Kidney (tissue), 13 donors: ENCODE measurements at regions not wholly inside any gene's neighbourhood (a gene's known extent, or its start where the extent isn't known, plus 50 kb on each side); places are given as distances from the start of the nearest gene placed in this dataset.

ENCODE experiments used
- DNase-seq, 5 donors: peaks; one replicate each; pipeline ENCODE4 v3.0.0-alpha.2; 2013 to 2020
- FAIRE-seq: peaks from 2 replicates; lab custom pipeline; 2012; peaks lifted over from hg19 to GRCh38; lab: Jason Lieb, UNC
- H3K27ac ChIP-seq, 2 donors: one replicate each; pipeline ENCODE4 v1.7.0; 2013; ENCODE audit warnings: low read depth in 2 of 2, low read length in 2 of 2, inconsistent platforms in 1 of 2
- H3K27me3 ChIP-seq: one replicate; pipeline ENCODE4 v1.7.1; 2013; ENCODE audit warnings: low read length, inconsistent platforms; ENCODE audit not compliant: control insufficient read depth, insufficient read depth
- H3K36me3 ChIP-seq, 3 donors: one replicate each; pipeline versions ENCODE4 v1.7.0 to v1.7.1; 2013; ENCODE audit warnings: low read length in 3 of 3, control low read depth in 1 of 3, inconsistent platforms in 1 of 3; ENCODE audit not compliant: insufficient read depth in 3 of 3, control insufficient read depth in 2 of 3
- H3K4me1 ChIP-seq, 3 donors: one replicate each; pipeline versions ENCODE4 v1.7.0 to v1.7.1; 2013; ENCODE audit warnings: low read length in 3 of 3, inconsistent platforms in 1 of 3, low read depth in 1 of 3; ENCODE audit not compliant: control insufficient read depth in 2 of 3, insufficient read depth in 2 of 3
- H3K4me3 ChIP-seq, 3 donors: one replicate each; pipeline versions ENCODE4 v1.7.0 to v1.8.1; 2013; ENCODE audit warnings: low read length in 3 of 3, control low read depth in 1 of 3, inconsistent platforms in 1 of 3
- H3K9ac ChIP-seq, 3 donors: one replicate each; pipeline versions ENCODE4 v1.7.0 to v1.7.1; 2013; ENCODE audit warnings: low read length in 3 of 3, control low read depth in 1 of 3, inconsistent platforms in 1 of 3
- H3K9me3 ChIP-seq, 3 donors: one replicate each; pipeline versions ENCODE4 v1.7.0 to v1.7.1; 2013; ENCODE audit warnings: low read length in 3 of 3, control low read depth in 1 of 3, inconsistent platforms in 1 of 3; ENCODE audit not compliant: control insufficient read depth in 2 of 3, insufficient read depth in 1 of 3
- CTCF ChIP-seq: IDR thresholded peaks from 3 replicates; pipeline ENCODE4 v1.5.1; 2012; ENCODE audit warnings: mild to moderate bottlenecking, moderate library complexity, borderline replicate concordance; ENCODE audit not compliant: insufficient read depth; ENCODE audit errors: extremely low read depth
- intact Hi-C: fragments of 100-400 bp; cut with DNase I; formaldehyde crosslinking; loops from one replicate; pipeline ENCODE4 v1.11.1; 2022
- donor health status: control.
- donor health status: control.
- donor health status: control.
- donor health status: control.
- donor health status: control.
- donor health status: DM: yes; HTN: yes; CAD: no.
- donor health status: Normal renal cell carcinoma (clear cell type).

GRCh38 chr3:140770977-140771667 is 93.3 kb downstream of the TRIM42 start:
- no peak for FAIRE-seq
- no peak overlapping the region for H3K27ac ChIP-seq
- no peaks in the 10 kb centered on the region for H3K36me3 ChIP-seq
- no peaks in the 10 kb centered on the region for H3K9me3 ChIP-seq
- no peaks in the 10 kb centered on the region for H3K4me1 ChIP-seq
- H3K27me3 ChIP-seq: no peaks in the 10 kb centered on the region
- H3K9ac ChIP-seq: no peak overlapping the region
- no peak for TF ChIP-seq CTCF
- no peak for DNase-seq
- H3K4me3 ChIP-seq: no peak overlapping the region
- intact Hi-C loops: no loop called here

- TF ChIP-seq CTCF: no peak
- intact Hi-C loops: no loop called here
- Histone ChIP-seq H3K36me3 (no peaks in the 10 kb centered on the region), H3K4me3 (no peak overlapping the region), H3K27ac (no peak overlapping the region), H3K9me3 (no peaks in the 10 kb centered on the region), H3K27me3 (no peaks in the 10 kb centered on the region), H3K4me1 (no peaks in the 10 kb centered on the region), H3K9ac (no peak overlapping the region)
- DNase-seq (no peak), FAIRE-seq (no peak)
Measured at GRCh38 chr3:140777631-140778233, 99.9 kb downstream of the TRIM42 start.

GRCh38 chr3:140791368-140791767 is 113.5 kb downstream of the TRIM42 start:
- no peak overlapping the region for H3K27ac ChIP-seq
- no peaks in the 10 kb centered on the region for H3K27me3 ChIP-seq
- intact Hi-C loops: no loop called here
- peaks cover 0 to 6% (median 3%) of the 10 kb centered on the region in 3 donors for H3K9me3 ChIP-seq
- FAIRE-seq (no peak), DNase-seq (no peak)
- no peak for TF ChIP-seq CTCF
- H3K9ac ChIP-seq: no peak overlapping the region
- H3K4me1 ChIP-seq: no peaks in the 10 kb centered on the region
- no peak overlapping the region for H3K4me3 ChIP-seq
- no peaks in the 10 kb centered on the region for H3K36me3 ChIP-seq
